Esophagus muscularis mucosa (tissue), 3 donors: ENCODE measurements at regions not wholly inside any gene's neighbourhood (a gene's known extent, or its start where the extent isn't known, plus 50 kb on each side); places are given as distances from the start of the nearest gene placed in this dataset.
A peak's percentile ranks its signal among the peaks of the same experiment; 100 is the strongest.

ENCODE experiments used
- CTCF ChIP-seq, 3 experiments: fragments of 200-600 bp in 2 of 3; fragments of 450-650 bp in 1 of 3; sonication (generic) in 2 of 3; IDR thresholded peaks; one replicate each; pipeline ENCODE4 v1.5.1; 2017 to 2019; ENCODE audit warnings: antibody characterized with exemption in 3 of 3, mild to moderate bottlenecking in 2 of 3, moderate library complexity in 1 of 3
- POLR2AphosphoS5 ChIP-seq, 2 donors: sonication (generic); formaldehyde crosslinking; IDR thresholded peaks; one replicate each; pipeline ENCODE4 v1.6.1; 2017; ENCODE audit warnings: antibody characterized with exemption in 2 of 2

- TF ChIP-seq POLR2AphosphoS5 (IDR thresholded peaks at IDR 0.05) (peak in 1 of 2 donors; percentile 38), CTCF (IDR thresholded peaks at IDR 0.05) (no peak)
Observed at GRCh38 chr6:167733740-167734661, 92.7 kb upstream of the AFDN start.
